ENCODE measurements at regions not wholly inside any gene's neighbourhood (a gene's known extent, or its start where the extent isn't known, plus 50 kb on each side); places are given as distances from the start of the nearest gene placed in this dataset.

DNA sequence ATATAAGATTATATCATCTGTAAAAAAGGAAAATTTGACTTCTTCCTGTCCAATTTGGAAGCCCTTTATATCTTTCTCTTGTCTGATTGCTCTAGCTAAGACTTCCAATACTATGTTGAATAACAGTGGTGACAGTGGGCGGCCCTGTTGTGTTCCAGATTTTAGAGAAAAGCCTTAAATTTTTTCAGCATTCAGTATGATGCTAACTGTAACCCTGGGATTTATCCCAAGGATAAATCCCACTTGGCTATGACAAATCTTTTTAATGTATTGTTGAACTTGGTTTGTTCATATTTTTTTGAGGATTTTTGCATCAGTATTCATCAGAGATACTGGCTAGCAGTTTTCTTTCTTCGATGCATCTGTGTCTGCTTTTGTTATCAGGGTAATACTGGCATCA is 217.2 kb upstream of the ARSJ start (continued):
- TF ChIP-seq, protein P1, sequence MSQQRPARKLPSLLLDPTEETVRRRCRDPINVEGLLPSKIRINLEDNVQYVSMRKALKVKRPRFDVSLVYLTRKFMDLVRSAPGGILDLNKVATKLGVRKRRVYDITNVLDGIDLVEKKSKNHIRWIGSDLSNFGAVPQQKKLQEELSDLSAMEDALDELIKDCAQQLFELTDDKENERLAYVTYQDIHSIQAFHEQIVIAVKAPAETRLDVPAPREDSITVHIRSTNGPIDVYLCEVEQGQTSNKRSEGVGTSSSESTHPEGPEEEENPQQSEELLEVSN (IDR thresholded peaks at IDR 0.05): no peak
- TF ChIP-seq, protein P2, sequence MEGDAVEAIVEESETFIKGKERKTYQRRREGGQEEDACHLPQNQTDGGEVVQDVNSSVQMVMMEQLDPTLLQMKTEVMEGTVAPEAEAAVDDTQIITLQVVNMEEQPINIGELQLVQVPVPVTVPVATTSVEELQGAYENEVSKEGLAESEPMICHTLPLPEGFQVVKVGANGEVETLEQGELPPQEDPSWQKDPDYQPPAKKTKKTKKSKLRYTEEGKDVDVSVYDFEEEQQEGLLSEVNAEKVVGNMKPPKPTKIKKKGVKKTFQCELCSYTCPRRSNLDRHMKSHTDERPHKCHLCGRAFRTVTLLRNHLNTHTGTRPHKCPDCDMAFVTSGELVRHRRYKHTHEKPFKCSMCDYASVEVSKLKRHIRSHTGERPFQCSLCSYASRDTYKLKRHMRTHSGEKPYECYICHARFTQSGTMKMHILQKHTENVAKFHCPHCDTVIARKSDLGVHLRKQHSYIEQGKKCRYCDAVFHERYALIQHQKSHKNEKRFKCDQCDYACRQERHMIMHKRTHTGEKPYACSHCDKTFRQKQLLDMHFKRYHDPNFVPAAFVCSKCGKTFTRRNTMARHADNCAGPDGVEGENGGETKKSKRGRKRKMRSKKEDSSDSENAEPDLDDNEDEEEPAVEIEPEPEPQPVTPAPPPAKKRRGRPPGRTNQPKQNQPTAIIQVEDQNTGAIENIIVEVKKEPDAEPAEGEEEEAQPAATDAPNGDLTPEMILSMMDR (IDR thresholded peaks at IDR 0.05; ENCODE audit: control extremely low read depth in 1 of 3, insufficient read depth in 1 of 3, low read depth in 1 of 3, low read length in 3 of 3): no peak
- no peak for TF ChIP-seq HDAC6 (IDR thresholded peaks at IDR 0.05; ENCODE audit: low read depth, low read length)

All from H1 (cell line).